GM21381 (cell line): ENCODE measurements at regions not wholly inside any gene's neighbourhood (a gene's known extent, or its start where the extent isn't known, plus 50 kb on each side); places are given as distances from the start of the nearest gene placed in this dataset.
"Not testable (repeated sequence)": the region's sequence is repeated elsewhere in the genome, so short reads cannot be mapped to it uniquely, and the experiment has no call there.

Experiments used
- ATAC-seq: cut with Tn5 transposase; IDR thresholded peaks from one replicate; pipeline ENCODE4 v1.9.1; 2021; ENCODE audit warnings: mild to moderate bottlenecking, moderate library complexity; ENCODE audit not compliant: unreplicated experiment

DNA sequence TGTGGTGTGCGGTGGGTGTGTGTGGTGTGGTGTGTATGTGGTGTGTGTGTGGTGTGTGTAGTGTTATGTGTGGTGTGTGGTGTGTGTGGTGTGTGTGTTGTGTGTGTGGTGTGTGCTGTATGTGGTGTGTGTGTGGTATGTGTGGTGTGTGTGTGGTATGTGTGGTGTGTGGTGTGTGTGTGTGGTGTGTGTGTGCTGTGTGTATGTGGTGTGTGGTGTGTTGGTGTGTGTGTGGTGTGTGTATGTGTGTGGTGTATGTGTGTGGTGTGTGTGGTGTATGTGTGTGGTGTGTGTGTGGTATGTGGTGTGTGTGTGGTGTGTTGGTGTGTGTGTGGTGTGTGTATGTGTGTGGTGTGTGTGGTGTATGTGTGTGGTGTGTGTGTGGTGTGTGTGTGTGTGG, 144.3 kb downstream of the HSD17B3 start:
- no peak for ATAC-seq

DNA sequence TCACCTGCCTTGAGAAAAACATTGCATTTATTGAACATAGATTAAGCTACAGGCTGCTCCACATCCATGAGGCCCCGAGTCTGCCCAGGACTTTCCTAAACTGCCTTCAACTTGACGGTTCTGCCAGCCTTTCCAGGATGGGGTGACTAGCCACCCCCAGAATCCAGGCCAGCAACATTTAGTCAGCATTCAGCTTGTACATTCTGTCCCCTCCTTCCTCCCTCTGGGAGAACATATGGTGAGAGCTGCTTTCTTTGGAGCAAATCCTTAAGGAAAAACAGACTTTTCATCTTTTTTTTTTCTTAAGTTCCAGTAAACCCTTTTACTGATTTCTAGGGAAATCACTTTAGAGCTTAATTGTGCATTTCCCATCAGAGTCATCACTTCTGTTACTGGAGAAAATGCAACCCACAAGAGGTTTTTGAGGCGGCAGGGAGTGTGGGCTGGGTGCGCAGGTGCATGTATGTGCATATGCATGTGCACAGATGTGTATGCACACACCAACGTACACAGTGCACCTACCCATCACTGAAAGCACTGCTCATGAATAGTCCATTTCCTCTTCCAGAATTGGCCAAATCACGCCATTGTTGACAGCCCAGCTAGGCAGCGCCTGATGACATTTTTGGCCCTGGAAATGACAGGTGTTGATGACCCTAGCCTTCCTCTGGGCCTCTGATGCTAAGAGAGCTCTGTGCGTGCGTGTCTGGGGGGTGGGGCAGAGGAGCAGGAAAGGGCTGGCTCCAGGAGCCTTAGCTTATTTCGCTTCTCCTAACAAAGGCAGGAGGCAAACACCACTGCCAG, 145.6 kb downstream of the HSD17B3 start:
- no peak for ATAC-seq

DNA sequence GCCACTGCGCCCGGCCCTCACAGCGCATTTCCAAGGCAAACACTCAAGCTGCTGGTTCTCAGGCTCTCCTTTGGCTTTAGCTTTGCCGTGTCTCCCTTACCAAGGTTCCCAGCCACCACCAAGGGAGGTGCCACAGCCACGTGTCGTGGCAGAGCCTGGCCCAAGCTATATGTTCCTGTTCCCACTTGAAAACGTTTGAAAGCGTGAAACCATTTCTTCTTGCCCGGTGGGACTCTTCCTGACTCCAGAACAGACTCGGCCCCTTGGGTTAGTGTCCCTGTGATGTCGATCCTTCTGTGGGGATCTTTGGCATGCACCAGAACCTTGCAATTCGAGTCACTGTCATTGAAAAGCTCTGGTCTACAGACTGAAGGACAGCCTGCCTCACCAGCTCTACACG, 147.9 kb downstream of the HSD17B3 start:
- ATAC-seq: no peak

DNA sequence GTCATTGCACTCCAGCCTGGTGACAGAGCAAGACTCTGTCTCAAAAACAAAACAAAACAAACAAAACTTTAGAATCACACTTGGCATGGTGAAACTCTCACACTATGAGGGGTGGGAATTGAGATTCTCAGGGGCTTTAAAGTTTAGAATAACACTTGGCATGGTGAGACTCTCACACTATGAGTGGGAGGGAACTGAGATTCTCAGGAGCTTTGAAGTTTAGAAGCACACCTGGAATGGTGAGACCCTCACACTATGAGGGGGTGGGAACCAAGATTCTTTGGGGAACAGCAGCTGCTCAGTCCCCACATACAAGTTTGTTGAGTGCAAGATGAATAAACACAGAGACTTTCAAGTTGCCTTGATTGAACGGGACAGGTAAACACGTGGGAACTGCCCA, 149.4 kb downstream of the HSD17B3 start:
- ATAC-seq: no peak

DNA sequence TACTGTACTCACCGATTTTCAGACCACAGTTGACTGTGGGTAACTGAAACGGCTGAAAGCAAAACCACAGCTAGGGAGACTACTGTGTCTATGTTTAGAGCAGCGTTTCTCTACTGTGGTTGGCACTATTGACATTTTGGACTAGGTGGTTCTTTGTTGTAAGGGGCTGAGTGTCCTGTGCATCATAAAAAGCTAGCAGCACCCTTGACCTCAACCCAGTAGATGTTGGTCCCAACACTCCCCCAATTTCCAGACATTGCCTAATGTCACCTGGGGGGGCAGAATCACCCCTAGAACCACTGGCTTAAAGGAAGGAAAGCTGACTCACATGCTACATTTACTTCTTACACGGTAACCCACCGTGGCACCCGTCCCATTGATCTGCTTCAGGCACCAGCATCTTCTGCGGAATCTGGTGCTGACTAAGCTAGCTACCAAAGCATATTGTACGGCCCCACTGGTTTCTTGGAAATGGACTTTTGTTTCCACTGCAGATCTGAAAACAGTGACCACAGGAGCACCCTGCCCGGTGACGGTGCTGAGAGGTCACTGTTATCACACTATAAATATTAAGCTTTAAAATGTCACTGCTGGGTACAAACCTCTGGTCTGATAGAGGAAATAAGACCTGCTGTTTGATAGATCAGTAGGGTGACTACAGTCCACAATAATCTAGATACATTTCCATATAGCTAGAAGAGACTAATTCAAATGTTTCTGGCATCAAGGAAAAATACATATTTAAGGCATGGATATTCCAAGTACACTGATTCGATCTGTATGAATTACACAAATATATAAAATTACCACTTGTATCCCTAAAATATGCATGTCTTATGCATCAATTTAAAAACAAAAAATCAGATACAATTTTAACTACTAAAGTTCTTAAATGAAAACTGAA, 151.4 kb downstream of the HSD17B3 start:
- peak; percentile 89 for ATAC-seq

DNA sequence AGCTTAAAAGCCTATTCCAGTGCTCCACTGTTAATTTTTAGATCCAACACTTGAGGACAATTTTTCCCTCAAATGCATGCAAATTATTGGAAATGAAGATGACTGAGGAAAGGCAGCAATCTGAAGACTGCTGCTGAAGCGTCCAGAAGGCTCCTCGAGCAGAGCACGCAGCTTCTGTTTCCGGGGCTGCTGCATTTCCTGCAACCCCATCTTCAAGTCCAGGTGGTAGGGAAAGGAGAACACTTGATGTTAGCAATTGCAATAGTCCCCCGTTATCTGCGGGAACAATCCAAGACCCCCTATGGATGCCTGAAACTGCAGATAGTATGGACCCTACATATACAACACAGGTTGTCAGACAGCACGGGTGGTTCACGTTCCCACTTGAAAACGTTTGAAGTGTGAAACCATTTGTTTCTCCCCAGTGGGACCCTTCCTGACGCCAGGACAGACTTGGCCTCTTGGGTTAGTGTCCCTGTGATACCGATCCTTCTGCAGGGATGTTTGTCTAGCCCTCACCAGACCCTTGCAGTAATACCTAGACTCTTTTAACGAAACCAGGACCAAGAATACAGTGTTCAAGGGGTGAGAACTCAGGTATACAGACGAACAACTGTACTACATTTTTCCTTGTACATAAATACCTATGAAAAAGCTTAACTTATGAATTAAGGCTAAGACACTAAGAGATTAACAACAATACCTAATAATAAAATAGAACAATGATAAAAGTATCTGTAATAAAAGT, 152.3 kb downstream of the HSD17B3 start:
- ATAC-seq: peak; percentile 57

DNA sequence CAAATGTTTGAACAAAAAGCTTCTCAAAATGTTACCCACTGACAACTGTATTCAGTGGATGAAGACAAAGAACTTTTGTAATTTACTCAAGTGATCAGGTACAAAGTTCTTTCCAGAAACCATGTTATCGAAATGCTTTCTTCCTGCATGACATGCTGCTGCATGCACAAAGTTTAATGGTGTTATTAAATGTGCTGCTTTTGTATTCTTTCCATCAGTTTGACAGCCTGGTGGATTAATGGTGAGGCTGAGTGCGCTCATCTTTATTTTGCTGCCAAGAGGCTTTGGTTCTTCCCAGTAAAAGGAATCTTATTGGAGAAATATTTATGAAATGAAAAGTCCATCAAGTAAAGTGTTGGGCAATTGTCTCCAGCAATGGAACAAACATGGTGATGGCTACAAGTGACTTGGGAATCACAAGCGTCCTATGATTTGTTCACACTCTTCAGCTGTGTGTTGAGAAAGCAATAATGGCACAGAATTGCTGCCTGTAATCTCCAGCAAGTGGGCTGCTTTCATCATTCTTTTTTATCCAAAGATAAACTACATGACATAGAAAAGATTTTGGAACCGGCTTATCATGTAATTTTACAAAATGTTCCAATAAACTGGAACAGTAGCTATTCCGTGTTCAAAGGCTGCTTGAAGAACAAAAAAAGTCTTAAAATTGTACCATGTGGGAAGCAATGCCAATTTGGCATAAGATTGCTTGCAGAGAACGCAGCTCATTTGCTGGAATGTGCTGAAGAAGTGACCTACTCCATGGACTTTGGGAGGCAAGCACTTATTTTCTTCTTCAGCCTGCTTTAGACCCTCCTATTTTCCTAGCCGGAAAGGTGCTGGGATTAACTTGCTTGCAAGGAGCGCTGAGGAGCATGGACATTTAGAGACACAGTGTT, 153.1 kb downstream of the HSD17B3 start:
- no peak for ATAC-seq

DNA sequence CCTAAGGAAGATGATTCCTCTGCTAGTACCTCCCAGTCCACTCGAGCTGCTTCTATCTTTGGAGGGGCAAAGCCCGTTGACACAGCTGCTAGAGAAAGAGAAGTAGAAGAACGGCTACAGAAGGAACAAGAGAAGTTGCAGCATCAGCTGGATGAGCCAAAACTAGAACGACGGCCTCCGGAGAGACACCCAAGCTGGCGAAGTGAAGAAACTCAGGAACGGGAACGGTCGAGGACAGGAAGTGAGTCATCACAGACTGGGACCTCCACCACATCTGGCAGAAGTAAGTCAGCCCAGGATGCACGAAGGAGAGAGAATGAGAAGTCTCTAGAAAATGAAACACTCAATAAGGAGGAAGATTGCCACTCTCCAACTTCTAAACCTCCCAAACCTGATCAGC, 154.9 kb downstream of the HSD17B3 start:
- not testable (repeated sequence) for ATAC-seq

DNA sequence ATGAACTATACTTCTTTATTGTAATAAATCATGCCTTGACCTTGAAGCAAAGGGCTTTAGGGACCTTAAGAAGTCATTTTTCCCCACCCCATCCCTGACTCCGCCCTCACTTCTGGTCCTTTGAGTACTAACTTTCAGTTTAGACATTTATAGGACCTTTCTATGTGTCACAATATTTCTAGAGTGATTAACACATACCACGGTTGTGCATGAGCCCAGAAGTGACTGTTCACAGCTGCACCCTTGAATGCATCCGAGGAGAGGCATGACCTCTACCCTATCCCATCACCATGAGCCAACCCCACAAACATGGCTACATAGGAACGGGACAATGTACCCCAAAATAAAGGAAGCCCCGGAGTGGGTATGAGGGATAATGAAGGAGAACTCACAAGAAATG, 160.3 kb downstream of the HSD17B3 start:
- ATAC-seq: no peak

DNA sequence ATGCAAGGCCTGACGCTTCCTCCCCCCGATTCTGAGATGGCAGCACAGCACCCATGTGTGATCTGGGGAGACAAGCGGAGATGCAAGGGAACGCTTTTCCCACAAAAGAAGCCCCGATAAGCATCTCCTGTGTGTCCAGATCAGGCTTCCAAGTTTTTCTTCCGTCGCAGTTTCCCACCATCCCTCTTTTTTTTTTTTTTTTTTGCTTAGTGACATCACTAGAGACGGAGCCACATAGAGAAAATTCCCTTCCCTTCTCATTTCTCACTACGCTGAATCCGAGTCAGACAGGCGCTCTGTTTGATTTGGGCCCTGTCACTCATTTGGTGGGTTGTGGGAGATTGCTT, 160.9 kb downstream of the HSD17B3 start:
- no peak for ATAC-seq

DNA sequence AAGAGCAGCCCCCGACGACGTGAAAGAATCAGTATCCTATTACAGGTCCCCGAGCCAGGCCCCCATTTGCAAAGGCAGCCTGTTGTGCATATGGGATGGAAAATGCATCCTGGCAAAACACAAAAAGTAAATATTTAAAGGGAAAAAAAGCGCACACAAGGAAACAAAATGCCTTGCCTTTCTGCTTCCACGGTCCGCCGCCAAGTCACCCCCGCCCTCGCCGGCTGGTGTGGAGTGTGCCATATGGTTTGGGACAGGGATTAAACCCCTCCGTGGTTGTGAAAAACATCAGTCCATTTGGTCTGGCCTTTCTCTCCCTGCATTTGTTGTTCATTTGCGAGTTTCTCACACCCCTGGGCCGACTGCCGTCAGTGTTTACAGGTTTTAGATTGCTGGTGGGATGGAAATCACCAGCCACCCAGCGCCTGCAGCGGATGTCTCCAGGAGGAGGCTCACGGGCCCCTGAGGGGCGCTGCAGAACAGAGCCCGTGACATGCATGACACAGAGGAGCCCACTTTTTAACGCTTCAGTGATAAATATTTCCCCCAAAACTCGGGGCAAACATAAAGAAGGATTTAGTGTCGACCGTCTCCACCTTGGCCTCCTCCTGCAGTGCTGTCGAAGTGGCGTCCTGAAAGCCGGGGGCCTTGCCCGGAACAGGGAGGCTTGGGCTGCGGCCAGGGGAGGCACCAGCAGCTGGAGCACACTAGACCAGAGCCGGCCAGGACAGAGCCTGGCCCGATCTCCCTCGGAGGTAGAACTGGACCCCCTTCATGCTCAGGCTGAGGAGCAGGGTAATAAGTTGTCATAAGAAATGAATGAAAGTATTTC, 161.5 kb downstream of the HSD17B3 start:
- no peak for ATAC-seq

DNA sequence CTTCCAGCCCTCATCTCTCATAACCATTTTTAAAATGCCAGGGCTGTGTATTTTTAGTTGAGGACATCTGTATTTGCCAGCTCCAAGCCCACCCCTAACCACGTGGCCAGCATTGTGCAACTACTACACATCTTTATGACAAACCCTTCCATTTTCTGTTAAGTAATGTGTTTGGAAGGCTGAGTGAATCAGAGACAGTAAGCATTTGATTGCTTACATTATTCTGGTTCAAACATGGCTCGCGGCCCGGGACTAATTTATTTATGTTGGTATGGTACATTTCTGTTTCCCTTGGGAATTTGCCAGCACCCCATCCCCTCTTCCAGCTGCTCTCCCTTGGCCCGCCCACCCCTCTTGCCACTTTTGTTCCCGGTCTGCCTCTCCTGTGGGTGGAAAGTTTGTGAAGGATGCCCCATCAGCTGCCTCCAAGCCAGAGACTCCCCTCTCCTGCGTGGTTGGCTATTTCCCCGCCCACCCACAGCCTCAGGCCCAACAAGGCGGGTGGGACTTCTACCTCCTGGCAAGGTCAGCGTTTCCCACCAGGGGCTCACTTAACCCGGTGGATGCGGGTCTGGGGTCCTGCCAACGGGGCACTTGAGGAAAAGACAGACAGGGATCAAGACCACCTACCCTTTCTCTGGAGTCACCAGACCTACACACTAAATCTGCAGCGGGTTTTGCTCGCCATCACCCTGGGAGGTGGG, 162.2 kb downstream of the HSD17B3 start:
- ATAC-seq: no peak

DNA sequence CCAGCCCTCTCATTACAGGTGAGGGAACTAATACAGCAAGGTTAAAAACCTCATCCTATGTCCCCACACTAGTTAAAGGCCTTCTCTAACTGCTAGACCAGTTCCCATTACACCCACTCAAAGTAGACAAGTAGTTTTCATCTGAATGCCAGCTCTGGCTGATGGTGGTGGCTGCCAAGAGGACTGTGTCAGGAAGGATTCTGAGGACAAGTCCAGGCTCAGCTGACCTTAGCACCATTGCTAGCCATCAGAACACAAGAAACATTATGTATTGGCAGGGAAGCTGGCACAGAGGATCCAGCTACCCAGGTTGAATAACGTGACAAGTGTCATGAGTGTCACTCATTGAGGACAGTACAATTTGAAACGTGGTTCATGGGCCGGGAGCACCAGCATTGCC, 163.4 kb downstream of the HSD17B3 start:
- no peak for ATAC-seq

DNA sequence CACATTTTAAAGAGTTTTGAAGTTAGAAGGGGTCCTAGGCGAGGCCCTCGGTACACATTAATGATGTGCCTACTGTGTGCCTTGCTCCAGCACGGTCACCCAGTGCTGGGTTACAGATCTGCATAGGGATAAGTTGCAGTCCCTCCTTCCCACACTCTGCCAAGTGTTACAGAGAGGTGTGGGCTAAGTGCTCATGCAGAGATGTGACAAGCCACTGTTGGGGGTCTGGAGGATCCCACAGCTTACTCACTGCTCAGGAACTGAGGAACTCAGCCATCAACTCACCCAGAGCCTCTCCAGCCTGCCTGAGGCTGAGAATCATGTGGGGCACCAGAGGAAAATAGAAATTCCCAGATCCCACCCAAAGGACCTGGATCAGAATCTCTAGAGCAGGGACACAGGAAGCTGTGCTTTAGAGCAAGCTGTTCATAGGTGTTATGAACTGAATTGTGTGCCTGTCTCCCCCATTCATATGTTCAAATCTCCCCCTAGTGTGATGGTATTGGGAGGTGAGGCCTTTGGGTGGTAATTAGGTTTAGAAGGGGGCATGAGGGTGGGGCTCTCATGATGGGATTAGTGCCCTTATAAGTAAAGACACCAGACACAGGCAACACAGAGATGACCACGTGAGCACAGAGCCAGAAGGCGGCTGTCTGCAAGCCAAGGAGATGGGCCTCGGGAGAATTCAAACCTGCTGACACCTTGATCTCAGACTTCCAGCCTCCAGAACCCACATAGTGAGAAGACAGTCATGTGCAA, 164.1 kb downstream of the HSD17B3 start:
- ATAC-seq: peak; percentile 35

DNA sequence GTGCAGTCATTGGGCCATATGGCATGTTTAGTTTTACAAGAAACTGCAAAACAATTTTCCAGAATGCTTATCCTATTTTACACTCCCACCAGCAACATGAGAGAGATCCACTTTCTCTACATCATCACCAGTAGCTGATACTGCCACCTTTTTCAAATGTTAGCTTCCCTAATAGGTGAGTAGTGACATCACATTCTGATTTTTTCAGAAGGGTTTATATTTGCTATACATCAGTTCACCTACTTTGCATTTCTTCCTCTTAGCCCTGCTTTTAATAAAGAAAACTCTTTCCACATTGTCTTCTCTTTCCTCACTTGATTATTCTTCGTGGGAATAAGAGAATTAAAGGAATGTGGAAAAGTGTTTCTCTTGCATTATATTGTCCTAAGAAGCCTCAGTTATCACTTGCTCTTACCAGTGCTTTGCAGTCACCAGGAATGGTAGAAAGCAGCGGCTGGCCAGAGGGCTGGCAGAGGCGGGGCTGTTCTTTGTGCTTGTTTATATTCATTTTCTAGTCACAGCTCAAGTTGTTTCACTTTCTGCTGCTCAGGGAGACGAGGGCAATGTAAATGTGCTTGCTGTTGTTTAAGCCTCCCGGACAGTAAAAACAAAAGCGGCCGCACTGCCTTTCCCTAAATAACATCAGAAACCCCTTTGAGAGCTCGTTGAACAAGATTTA, 164.8 kb downstream of the HSD17B3 start:
- peak; percentile 95 for ATAC-seq

DNA sequence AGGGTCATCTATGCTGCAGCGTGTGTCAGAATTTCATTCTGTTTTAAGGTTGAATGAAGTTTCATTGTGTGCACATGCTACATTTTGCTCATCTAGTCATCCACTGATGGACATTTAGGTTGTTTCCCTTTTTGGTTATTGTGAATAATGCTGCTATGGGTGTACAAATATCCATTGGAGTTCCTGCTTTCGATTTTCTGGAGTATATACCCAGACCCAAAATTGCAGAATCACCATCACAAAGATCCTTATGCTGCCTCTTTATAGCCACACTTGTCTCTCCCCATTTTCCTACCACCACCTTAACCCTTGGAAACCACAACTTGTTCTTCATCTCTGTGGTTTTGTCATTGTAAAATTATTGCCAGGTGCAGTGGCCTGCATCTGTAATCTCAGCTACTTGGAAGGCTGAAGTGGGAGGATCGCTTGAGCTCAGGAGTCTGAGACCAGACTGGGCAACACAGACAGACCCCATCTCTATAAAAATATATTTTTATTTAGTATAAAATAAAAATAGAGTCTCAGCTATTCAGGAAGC, 166.2 kb downstream of the HSD17B3 start:
- no peak for ATAC-seq

DNA sequence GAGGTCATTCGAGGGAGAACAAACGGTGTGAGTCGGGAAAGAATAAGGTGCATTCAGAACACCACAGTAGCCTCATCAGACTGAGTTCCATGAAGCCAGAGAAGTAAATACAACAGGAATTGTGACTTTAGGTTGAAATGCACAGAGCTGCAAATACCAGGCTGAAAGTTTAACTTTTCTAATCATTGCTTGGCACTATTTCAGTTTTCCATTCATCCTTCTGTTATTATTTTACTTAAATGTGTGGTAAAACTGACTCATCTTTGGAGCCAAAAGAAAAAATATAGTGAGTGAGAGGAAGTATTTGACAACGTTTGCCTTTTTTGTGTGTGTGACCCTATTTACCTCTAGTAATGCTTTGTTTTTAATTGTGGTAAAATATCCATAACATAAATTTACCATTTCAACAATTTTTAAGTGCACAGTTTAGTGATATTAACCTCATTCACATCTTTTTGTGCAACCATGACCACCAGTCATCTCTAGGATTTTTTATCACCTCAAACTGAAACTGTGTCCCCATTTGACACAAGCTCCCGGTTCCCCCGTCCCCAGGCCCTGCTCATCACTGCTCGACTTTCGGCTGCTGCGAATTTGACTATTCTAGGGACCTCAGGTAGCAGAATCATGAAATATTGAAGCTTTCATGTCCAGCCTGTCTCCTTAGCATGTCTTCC, 166.8 kb downstream of the HSD17B3 start:
- no peak for ATAC-seq
